SK-N-SH (cell line): ENCODE measurements at regions not wholly inside any gene's neighbourhood (a gene's known extent, or its start where the extent isn't known, plus 50 kb on each side); places are given as distances from the start of the nearest gene placed in this dataset.

Experiments
- CTCF ChIA-PET: fragments of 300-600, 350-600 bp; formaldehyde crosslinking; extraction: SDS; loops from one replicate; lab custom pipeline; 2021; lab: Yijun Ruan, JAX
- POLR2A ChIA-PET: fragments of 350-600 bp; sonication (Branson Sonifier 250); formaldehyde crosslinking; extraction: SDS; loops from one replicate; lab custom pipeline; 2020; ENCODE audit warnings: antibody characterized with exemption, inconsistent platforms; lab: Yijun Ruan, JAX
- DNase-seq: peaks from one replicate; pipeline ENCODE4 v3.0.0; 2012
- H2AFZ ChIP-seq: fragments of 200-600 bp; sonication (generic); 2 replicates; pipeline ENCODE4 v1.8.1; 2016; ENCODE audit warnings: antibody characterized with exemption, mild to moderate bottlenecking, low read depth
- H3F3A ChIP-seq: fragments of 200-600 bp; sonication (generic); replicated peaks from 2 replicates; pipeline ENCODE3; 2016; ENCODE audit warnings: antibody characterized with exemption, mild to moderate bottlenecking; ENCODE audit not compliant: insufficient read depth
- H3K27ac ChIP-seq, 2 experiments: fragments of 200-500 bp in 1 of 2; fragments of 200-600 bp in 1 of 2; sonication (Bioruptor generic) in 1 of 2; sonication (generic), shearing (Covaris generic) in 1 of 2; 2 replicates each; pipeline versions ENCODE4 v1.5.1 to v1.6.1; 2014 to 2016; ENCODE audit warnings: low read depth in 2 of 2, inconsistent platforms in 1 of 2, low read length in 1 of 2, mild to moderate bottlenecking in 1 of 2, mixed read lengths in 1 of 2
- H3K27me3 ChIP-seq: fragments of 200-600 bp; sonication (generic), shearing (Covaris generic); 2 replicates; pipeline ENCODE4 v1.6.1; 2016; ENCODE audit warnings: mixed run types; ENCODE audit not compliant: insufficient read depth
- H3K36me3 ChIP-seq, 2 experiments: fragments of 200-500 bp in 1 of 2; fragments of 200-600 bp in 1 of 2; sonication (Bioruptor generic) in 1 of 2; sonication (generic) in 1 of 2; replicated peaks in 1 of 2; 2 replicates each; pipeline versions ENCODE3 to v1.5.1; 2014 to 2016; ENCODE audit warnings: low read length in 1 of 2, mild to moderate bottlenecking in 1 of 2; ENCODE audit not compliant: insufficient read depth in 2 of 2, control insufficient read depth in 1 of 2
- H3K4me1 ChIP-seq, 2 experiments: fragments of 200-500 bp in 1 of 2; fragments of 200-600 bp in 1 of 2; sonication (Bioruptor generic) in 1 of 2; sonication (generic), shearing (Covaris generic) in 1 of 2; 2 replicates each; pipeline versions ENCODE4 v1.5.1 to v1.6.1; 2014 to 2016; ENCODE audit warnings: low read depth in 1 of 2, low read length in 1 of 2, mixed run types in 1 of 2; ENCODE audit not compliant: insufficient read depth in 2 of 2, control insufficient read depth in 1 of 2
- H3K4me2 ChIP-seq: fragments of 200-600 bp; sonication (generic), shearing (Covaris generic); 2 replicates; pipeline ENCODE4 v1.6.1; 2017; ENCODE audit warnings: mixed run types
- H3K4me3 ChIP-seq, 2 experiments: fragments of 200-500 bp in 1 of 2; fragments of 200-600 bp in 1 of 2; sonication (Bioruptor generic) in 1 of 2; sonication (generic), shearing (Covaris generic) in 1 of 2; 2 replicates each; pipeline versions ENCODE4 v1.5.1 to v1.8.1; 2014 to 2016; ENCODE audit warnings: low read depth in 2 of 2, inconsistent platforms in 1 of 2, low read length in 1 of 2, mild to moderate bottlenecking in 1 of 2, mixed read lengths in 1 of 2, moderate library complexity in 1 of 2
- H3K79me2 ChIP-seq: fragments of 200-600 bp; sonication (generic); 2 replicates; pipeline ENCODE4 v1.8.1; 2017; ENCODE audit warnings: mild to moderate bottlenecking; ENCODE audit not compliant: insufficient read depth
- H3K9ac ChIP-seq: fragments of 200-600 bp; sonication (generic); 2 replicates; pipeline ENCODE4 v1.6.1; 2017; ENCODE audit warnings: mixed run types
- H3K9me2 ChIP-seq: fragments of 200-600 bp; sonication (generic); 2 replicates; pipeline ENCODE4 v1.6.1; 2017; ENCODE audit warnings: mixed run types
- H3K9me3 ChIP-seq: fragments of 200-600 bp; sonication (generic); 2 replicates; pipeline ENCODE4 v1.6.1; 2017; ENCODE audit warnings: mixed run types, mild to moderate bottlenecking, moderate library complexity
- H4K20me1 ChIP-seq: fragments of 200-600 bp; sonication (generic); 2 replicates; pipeline ENCODE4 v1.6.1; 2017; ENCODE audit warnings: mild to moderate bottlenecking, mixed run types; ENCODE audit not compliant: insufficient read depth
- CTCF ChIP-seq: fragments of 200-600 bp; sonication (generic); IDR thresholded peaks from 2 replicates; pipeline ENCODE4 v1.6.1; 2017; ENCODE audit warnings: antibody characterized with exemption, mild to moderate bottlenecking, moderate library complexity
- FOSL2 ChIP-seq: IDR thresholded peaks from 2 replicates; pipeline ENCODE4 v1.4.0; 2012; ENCODE audit warnings: low read depth, mild to moderate bottlenecking, moderate library complexity, borderline replicate concordance
- GATA2 ChIP-seq: sonication (generic); formaldehyde crosslinking; IDR thresholded peaks from 2 replicates; pipeline ENCODE4 v1.5.0; 2020; ENCODE audit warnings: mild to moderate bottlenecking, missing genetic modification reagents
- JUND ChIP-seq: IDR thresholded peaks from 2 replicates; pipeline ENCODE4 v1.4.0; 2012
- MEF2A ChIP-seq: IDR thresholded peaks from 2 replicates; pipeline ENCODE4 v1.4.0; 2012; ENCODE audit warnings: low read depth, borderline replicate concordance
- PBX3 ChIP-seq: IDR thresholded peaks from 2 replicates; pipeline ENCODE4; 2012
- RCOR1 ChIP-seq: fragments of 150-350 bp; IDR thresholded peaks from 2 replicates; pipeline ENCODE4 v1.6.1; 2017; ENCODE audit warnings: antibody characterized with exemption, low read length
- SIN3A ChIP-seq: IDR thresholded peaks from 2 replicates; pipeline ENCODE4 v1.6.1; 2012; ENCODE audit warnings: low read depth, mild to moderate bottlenecking, low read length, moderate library complexity, borderline replicate concordance
- SMC3 ChIP-seq: IDR thresholded peaks from 2 replicates; pipeline ENCODE4 v1.6.1; 2012; ENCODE audit warnings: low read depth, low read length, improper control_type of control experiment
- TAF1 ChIP-seq: IDR thresholded peaks from 2 replicates; pipeline ENCODE4 v1.6.1; 2012; ENCODE audit warnings: low read depth, mild to moderate bottlenecking, low read length, moderate library complexity, borderline replicate concordance
- TCF12 ChIP-seq: IDR thresholded peaks from 2 replicates; pipeline ENCODE4 v1.4.0; 2012
- USF1 ChIP-seq: IDR thresholded peaks from 2 replicates; pipeline ENCODE4 v1.4.0; 2012; ENCODE audit warnings: low read depth, borderline replicate concordance
- USF2 ChIP-seq: fragments of 150-350 bp; IDR thresholded peaks from 2 replicates; pipeline ENCODE4 v1.6.1; 2017; ENCODE audit warnings: antibody characterized with exemption, low read length, low read depth, borderline replicate concordance
- ZBTB33 ChIP-seq: IDR thresholded peaks from 2 replicates; pipeline ENCODE4 v1.4.0; 2012; ENCODE audit warnings: low read depth, borderline replicate concordance
- WGBS: methylation state at CpG from one replicate; pipeline ENCODE4 v1.1.6; 2017; ENCODE audit warnings: low lambda C conversion rate; 5-methylcytosine and 5-hydroxymethylcytosine counted together

- no peaks in the 10 kb centered on the region for H3K36me3 ChIP-seq
- H3K27me3 ChIP-seq: no peaks in the 10 kb centered on the region
- no peaks in the 10 kb centered on the region for H3K79me2 ChIP-seq
- POLR2A ChIA-PET: no interaction called here
- H3K4me2 ChIP-seq: no peak overlapping the region
- H3K9ac ChIP-seq: no peak overlapping the region
- no peak overlapping the region for H3K27ac ChIP-seq
- 38% methylated on average over 2 of the region's 2 CpGs for WGBS
- no peaks in the 10 kb centered on the region for H3K4me1 ChIP-seq
- H4K20me1 ChIP-seq: no peaks in the 10 kb centered on the region
- H3K9me2 ChIP-seq: no peaks in the 10 kb centered on the region
- no peak for DNase-seq
- CTCF ChIA-PET: no interaction called here
- no peak overlapping the region for H2AFZ ChIP-seq
- no peak overlapping the region for H3K4me3 ChIP-seq
- no peaks in the 10 kb centered on the region for H3K9me3 ChIP-seq
- no peaks in the 10 kb centered on the region for H3F3A ChIP-seq
- TF ChIP-seq TCF12: no peak
- no peak for TF ChIP-seq RCOR1
- no peak for TF ChIP-seq ZBTB33
- TF ChIP-seq SMC3: no peak
- TF ChIP-seq JUND: no peak
These were observed 58.7 kb upstream of the MTHFD1L start for GRCh38 chr6:150806790-150807189.

- no peak for DNase-seq
- H3K9me2 ChIP-seq: no peaks in the 10 kb centered on the region
- peaks cover 0 to 8% of the 10 kb centered on the region in 2 experiments; a peak in 1 of 4 replicates for H3K4me1 ChIP-seq
- no peak overlapping the region; a peak in 1 of 4 replicates for H3K27ac ChIP-seq
- no peaks in the 10 kb centered on the region for H3K36me3 ChIP-seq
- no peak overlapping the region for H3K4me2 ChIP-seq
- no peak overlapping the region for H3K9ac ChIP-seq
- no peaks in the 10 kb centered on the region for H3K9me3 ChIP-seq
- POLR2A ChIA-PET: no interaction called here
- CTCF ChIA-PET: interaction anchor here (0.5 to 1.3 kb wide), 2 partner anchors 15 to 549 kb away, joined by 3 read pairs; no protein-coding TSS in a partner anchor
- no peak overlapping the region for H3K4me3 ChIP-seq
- no peak overlapping the region for H2AFZ ChIP-seq
- WGBS: 16% methylated on average over 9 of the region's 9 CpGs
- H4K20me1 ChIP-seq: no peaks in the 10 kb centered on the region
- H3K79me2 ChIP-seq: no peaks in the 10 kb centered on the region
- no peaks in the 10 kb centered on the region for H3K27me3 ChIP-seq
- no peak for TF ChIP-seq TCF12
- TF ChIP-seq FOSL2: no peak
- peaks cover 8% of the 10 kb centered on the region for H3F3A ChIP-seq
These were observed 52.0 kb upstream of the MTHFD1L start for GRCh38 chr6:150813319-150813992.

GRCh38 chr6:150813993-150814359, 51.5 kb upstream of the MTHFD1L start:
- Histone ChIP-seq H3K27ac (no peak overlapping the region), H3K27me3 (no peaks in the 10 kb centered on the region), H2AFZ (no peak overlapping the region), H3F3A (peaks cover 8% of the 10 kb centered on the region), H3K9ac (no peak overlapping the region), H3K4me1 (peaks cover 0 to 8% of the 10 kb centered on the region in 2 experiments; a peak in 1 of 4 replicates), H3K9me3 (no peaks in the 10 kb centered on the region), H3K79me2 (no peaks in the 10 kb centered on the region), H4K20me1 (no peaks in the 10 kb centered on the region), H3K4me3 (no peak overlapping the region), H3K36me3 (no peaks in the 10 kb centered on the region), H3K9me2 (no peaks in the 10 kb centered on the region), H3K4me2 (no peak overlapping the region)
- DNase-seq: no peak
- ChIA-PET CTCF (interaction anchor here (0.5 to 1.8 kb wide), 5 partner anchors 16 to 550 kb away, joined by 3 to 17 read pairs (median 3); no protein-coding TSS in a partner anchor), POLR2A (no interaction called here)
- WGBS: 54% methylated on average over 3 of the region's 3 CpGs
- TF ChIP-seq TCF12 (no peak), USF1 (no peak), USF2 (no peak), TAF1 (no peak), MEF2A (no peak), CTCF (no peak), GATA2 (CRISPR knock-in tag) (no peak), SIN3A (no peak), PBX3 (no peak)
